HG03045 (cell line): ENCODE measurements at regions not wholly inside any gene's neighbourhood (a gene's known extent, or its start where the extent isn't known, plus 50 kb on each side); places are given as distances from the start of the nearest gene placed in this dataset.
"Not testable (repeated sequence)": the region's sequence is repeated elsewhere in the genome, so short reads cannot be mapped to it uniquely, and the experiment has no call there.

Experiments
- ATAC-seq: cut with Tn5 transposase; IDR thresholded peaks from one replicate; pipeline ENCODE4 v1.9.1; 2021; ENCODE audit warnings: mild to moderate bottlenecking, moderate library complexity; ENCODE audit not compliant: unreplicated experiment

DNA sequence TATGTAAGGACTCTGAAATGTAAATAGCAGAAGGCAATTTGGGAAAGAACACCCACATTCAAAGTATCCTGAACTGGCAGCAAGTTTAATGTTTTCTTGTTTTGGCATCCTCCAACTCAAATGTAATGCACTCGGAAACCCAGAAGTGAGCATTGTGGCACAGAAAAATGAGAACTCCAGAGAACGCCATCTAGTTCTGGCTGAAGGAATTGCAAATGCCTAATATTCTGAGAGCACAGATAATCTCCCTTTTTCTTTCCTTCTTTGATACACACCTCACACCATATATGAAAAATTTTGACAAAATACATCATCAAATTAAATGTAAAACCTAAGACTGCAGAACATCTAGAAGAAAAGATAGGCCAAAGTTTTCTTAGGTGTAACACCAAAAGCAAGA, 52.1 kb downstream of the PWWP3B start:
- ATAC-seq: no peak

DNA sequence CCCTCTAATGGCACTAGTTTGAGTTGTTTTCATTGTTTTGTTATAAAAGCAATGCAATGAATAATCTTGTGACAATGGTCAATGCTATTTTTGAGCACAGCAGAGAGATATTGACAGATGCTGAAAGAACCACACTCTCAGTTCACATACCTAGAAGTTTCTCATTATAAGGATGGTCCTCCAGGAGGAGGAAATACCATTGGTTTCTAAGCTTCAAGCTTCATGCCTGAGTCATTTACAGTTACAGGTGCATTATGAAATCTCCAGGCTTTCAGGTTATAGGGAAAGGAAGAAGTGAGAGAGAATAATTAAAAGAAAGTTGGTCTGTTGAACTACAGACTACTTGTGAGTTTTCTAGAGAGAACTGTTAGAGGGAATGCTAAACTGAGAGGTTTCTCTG, 75.3 kb downstream of the PWWP3B start:
- ATAC-seq: no peak

DNA sequence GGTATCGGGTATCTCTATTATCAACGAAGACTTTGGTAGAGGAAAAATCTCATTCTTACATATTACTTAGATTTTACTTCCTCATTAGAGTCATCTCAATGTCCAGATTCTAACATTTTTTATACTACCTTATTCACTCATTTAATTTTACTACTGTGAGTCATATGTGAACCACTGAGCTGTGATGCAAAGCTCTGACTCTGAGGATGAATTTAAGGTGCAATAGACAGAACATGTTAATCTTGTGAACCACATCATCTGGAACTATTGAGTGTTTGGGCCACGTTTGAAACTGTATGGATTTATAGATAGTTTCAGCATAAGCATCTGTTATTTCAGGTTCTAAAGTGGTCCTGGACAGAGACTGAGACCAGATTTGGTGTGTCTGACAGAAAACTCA, 78.4 kb downstream of the PWWP3B start:
- ATAC-seq: no peak

- no peak for ATAC-seq
Measured at GRCh38 chrX:106247162-106247561, 79.1 kb downstream of the PWWP3B start.

DNA sequence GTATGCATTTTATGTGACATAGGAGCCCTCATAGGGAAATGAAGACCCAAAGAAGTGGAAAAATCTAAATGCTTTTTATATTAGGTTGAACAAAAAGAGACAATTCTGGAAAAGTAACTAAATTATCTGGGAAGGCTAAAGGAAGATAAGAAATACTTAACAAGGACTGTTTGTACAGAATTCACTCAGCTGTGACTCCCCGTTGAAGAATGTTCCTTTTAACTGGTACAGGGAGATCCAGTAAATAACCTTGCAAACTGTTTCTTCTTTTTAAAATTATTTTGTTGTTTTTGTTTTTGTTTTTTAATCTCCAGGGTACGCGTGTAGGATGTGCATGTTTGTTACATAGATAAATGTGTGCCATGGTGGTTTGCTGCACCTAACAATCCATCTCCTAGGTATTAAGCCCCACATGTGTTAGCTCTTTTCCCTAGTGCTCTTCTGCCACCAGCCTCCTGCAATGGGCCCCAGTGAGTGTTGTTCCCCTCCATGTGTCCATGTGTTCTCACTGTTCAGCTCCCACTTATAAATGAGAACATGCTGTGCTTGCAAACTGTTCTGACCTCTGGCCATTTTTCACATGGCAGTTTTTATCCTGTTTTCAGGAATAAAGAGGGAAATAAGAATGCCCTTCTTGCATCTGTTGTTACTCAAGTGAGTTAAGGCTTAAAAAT, 81.7 kb downstream of the PWWP3B start:
- ATAC-seq: no peak

DNA sequence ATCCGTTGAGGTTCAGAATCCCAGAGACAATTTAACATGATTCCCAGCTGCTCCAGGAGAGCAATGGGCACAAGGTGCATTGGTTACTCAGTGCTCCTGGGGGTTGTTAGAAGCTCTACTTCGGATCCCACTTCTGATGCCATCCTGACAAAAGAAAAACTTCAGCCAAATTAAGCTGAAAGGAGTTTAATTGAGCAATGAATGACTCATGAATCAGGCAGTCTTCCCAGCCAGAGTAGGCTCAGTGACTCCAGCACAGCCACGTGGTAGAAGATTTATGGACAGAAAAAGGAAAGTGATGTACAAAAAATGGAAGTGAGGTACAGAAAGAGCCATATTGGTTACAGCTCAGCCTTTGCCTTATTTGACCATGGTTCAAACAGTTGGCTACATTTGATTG, 95.7 kb downstream of the PWWP3B start:
- no peak for ATAC-seq

GRCh38 chrX:106273947-106274587, 106.0 kb downstream of the PWWP3B start:
- not testable (repeated sequence) for ATAC-seq

GRCh38 chrX:106275172-106275571, 107.1 kb downstream of the PWWP3B start:
- not testable (repeated sequence) for ATAC-seq

- ATAC-seq: no peak
Measured at GRCh38 chrX:106278951-106279350, 110.8 kb downstream of the PWWP3B start.

DNA sequence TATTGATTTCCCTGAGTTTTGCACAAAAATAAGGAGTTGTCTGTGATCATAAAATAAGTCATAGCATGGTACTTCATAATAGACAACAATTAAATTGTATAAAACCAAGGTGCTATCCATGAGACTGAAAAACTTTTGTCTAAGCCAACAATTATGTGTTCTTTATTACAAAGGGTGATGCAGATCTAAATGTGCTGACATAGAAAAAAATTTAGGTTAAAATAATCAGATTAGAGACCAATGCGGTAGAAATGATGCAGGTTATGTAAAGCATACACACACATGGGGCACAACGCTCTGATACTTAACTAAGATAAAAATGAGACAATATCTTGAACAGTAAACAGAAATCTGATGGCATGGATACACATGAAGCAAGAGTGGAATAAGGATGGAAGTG, 113.3 kb downstream of the PWWP3B start:
- no peak for ATAC-seq

- ATAC-seq: no peak
Measured at GRCh38 chrX:106283841-106284240, 115.7 kb downstream of the PWWP3B start.

- ATAC-seq: no peak
Measured at GRCh38 chrX:106284431-106285025, 116.4 kb downstream of the PWWP3B start.

DNA sequence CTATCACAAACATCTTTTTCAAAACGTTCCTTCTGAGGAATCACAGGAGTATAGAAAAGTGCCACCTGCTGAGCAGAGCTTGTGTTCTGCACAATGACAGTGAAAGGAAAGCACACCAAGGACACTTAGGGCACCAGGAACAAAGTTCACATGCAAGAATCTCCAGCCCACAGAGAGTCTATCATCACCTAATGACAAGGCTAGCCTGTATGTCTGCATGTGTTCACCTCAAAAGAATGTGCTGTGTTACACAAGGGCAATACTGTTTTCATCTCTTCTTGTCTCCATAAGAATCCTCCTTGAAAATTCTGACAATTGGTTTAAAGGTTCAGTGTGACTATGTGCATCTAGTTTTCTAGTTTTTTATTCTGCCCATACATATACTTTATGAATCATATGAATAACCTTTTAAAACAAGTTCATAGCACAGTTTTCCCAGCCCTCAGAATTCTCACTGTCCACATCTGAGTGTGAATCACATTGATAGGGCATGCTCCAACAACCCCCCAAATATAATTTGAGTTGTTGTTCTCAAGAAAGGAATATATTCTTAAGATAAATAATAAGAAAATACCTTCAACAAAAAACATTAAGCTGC, 118.0 kb downstream of the PWWP3B start:
- ATAC-seq: no peak

DNA sequence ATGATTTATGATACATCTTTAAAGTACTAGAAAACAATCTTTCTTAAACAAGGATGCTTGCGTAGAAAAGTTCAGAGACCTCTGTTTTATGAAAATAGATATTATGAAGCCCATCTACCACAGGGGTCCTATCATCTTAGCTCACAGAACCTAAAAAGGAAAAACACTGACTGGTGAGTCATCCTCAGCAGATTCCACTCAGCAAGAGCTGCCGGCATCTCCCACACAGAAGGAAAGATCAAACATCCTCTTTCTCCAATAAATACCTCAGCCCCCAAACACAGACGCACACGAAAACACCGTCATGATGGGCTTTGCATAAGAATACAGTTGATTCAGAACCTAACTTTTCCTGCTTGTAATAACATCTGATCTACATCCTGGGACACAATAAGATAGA, 122.7 kb downstream of the PWWP3B start:
- ATAC-seq: not testable (repeated sequence)

- not testable (repeated sequence) for ATAC-seq
Measured at GRCh38 chrX:106291779-106292390, 123.8 kb downstream of the PWWP3B start.

GRCh38 chrX:106300239-106300638, 132.1 kb downstream of the PWWP3B start:
- ATAC-seq: no peak

DNA sequence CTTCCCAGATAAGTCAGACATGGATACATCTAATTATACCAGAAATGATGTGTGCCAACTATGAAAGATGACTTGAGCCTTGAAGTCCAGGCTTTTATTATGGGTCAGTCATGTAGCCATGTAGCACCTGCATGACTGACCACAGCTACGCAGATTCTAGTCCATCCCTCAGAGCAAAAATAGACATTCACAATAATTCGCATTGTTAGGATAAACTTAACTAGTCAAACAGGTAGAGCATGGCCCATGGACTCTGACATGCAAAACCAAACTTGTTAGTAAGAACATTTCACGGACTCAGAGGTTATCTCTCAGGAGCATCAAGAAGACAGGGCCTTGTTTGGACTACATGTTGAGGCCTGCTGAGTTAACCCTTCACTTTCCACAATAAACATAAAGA, 132.6 kb downstream of the PWWP3B start:
- no peak for ATAC-seq

DNA sequence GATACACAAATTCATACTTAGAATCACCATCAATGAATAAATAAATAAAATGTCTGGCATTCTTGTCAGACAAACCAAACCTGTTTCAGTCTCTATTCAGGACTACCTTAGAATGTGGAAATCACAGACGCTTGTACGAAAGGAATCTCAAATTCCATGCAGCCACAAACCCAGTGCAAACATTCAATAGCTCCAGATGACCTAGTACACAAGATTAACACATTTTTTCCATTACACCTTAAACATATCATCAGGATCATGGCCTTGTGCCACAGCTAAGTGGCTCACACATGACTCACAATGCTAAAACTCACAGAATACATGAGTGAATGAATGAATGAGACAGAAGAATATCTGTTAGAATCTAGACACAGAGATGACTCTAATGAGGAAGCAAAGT, 134.2 kb downstream of the PWWP3B start:
- no peak for ATAC-seq

DNA sequence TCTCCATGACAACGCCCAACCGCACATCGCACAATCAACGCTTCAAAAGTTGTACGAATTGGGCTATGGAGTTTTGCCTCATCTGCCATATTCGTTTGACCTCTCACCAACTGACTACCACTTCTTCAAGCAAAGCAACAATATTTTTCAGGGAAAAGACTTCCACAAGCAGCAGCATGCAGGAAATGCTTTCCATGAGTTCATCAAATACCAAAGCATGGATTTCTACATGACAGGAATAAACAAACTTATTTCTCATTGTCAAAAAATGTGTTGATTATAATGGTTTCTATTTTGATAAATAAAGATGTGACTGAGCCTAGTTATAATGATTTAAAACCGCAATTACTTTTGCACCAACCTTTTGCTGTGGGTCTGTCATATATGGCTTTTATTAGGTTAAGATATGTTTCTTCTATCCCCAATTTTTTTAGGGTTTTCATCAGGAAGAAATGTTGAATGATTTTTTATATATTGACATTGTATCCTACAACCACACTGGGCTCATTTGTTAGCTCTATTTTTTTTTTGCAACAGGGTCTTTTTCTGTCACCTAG, 138.4 kb downstream of the PWWP3B start:
- ATAC-seq: no peak

DNA sequence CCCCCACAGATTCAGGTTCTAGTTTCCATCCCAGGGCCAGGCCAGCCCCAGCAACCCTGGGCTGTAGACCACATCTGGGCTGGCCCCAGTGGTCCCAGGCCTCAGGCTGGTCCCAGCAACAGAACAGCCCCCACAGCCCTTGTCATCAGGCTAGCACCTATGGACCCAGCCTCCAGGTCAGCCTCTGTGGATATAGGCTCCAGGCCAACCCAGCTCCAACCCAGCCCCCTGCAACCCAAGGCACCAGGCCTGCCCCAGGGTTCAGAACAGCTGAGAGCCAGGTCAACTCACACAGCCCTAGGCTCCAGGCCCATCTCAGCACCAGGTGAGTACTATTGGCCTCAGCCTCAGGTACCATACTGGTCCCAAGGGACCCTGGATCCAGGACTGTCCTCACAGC, 155.3 kb downstream of the PWWP3B start:
- ATAC-seq: no peak

DNA sequence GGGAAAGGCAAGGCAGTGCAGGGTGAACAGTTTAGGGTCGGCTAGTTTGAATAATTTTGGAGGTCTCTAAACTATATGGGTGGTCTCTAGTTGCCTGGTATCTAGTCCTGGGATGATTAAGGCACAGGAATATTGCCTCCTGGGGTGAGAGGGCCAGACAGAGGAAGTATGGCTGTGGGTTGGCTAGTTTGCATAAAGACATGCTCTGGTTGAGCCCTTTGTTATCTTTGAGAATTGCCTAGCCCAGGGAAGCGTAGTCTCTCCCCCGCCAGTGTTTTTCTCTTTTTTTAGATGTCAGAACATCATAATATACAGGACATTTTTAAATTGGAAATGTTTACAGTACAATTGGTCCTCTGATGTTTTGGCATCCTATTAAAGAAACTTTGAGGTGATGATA, 163.5 kb downstream of the PWWP3B start:
- ATAC-seq: no peak
